Colonic mucosa (tissue), 4 donors: ENCODE measurements at regions not wholly inside any gene's neighbourhood (a gene's known extent, or its start where the extent isn't known, plus 50 kb on each side); places are given as distances from the start of the nearest gene placed in this dataset.

Experiments
- DNase-seq: peaks from one replicate; pipeline ENCODE4 v3.0.0-alpha.2; 2020
- H3K27ac ChIP-seq: fragments of 200-600 bp; one replicate; pipeline ENCODE4 v1.8.0; 2021
- H3K27me3 ChIP-seq: fragments of 200-600 bp; one replicate; pipeline ENCODE4 v1.8.0; 2021
- H3K36me3 ChIP-seq: fragments of 200-600 bp; one replicate; pipeline ENCODE4 v1.8.0; 2021
- H3K4me1 ChIP-seq: fragments of 200-600 bp; one replicate; pipeline ENCODE4 v1.8.0; 2021; ENCODE audit warnings: mild to moderate bottlenecking
- H3K4me3 ChIP-seq: fragments of 200-600 bp; one replicate; pipeline ENCODE4 v1.8.0; 2021
- H3K9ac ChIP-seq, 2 donors: one replicate each; pipeline ENCODE4 v1.7.0; 2013; ENCODE audit warnings: control low read depth in 2 of 2, low read depth in 2 of 2, low read length in 2 of 2
- H3K9me3 ChIP-seq: fragments of 200-600 bp; one replicate; pipeline ENCODE4 v1.8.0; 2021
- CTCF ChIP-seq: fragments of 200-600 bp; IDR thresholded peaks from one replicate; pipeline ENCODE4 v1.8.0; 2022; ENCODE audit warnings: antibody characterized with exemption, mild to moderate bottlenecking
- intact Hi-C: fragments of 100-400 bp; cut with DNase I; formaldehyde crosslinking; loops from one replicate; pipeline ENCODE4 v1.14.1; 2022
- donor health status: healthy.
- donor health status: DM: no; HTN: no; CAD: no.
- donor health status: DM: no; HTN: no; CAD: no.

- no peak for TF ChIP-seq CTCF
- intact Hi-C loops, result no loop called here
- H3K4me1 ChIP-seq, result no peaks in the 10 kb centered on the region
Observed at GRCh38 chr5:62041156-62041756, 264.8 kb upstream of the KIF2A start.

GRCh38 chr5:62042007-62042406 lies 264.0 kb upstream of the KIF2A start:
- intact Hi-C loops, result no loop called here
- no peaks in the 10 kb centered on the region for H3K27me3 ChIP-seq
- no peak for TF ChIP-seq CTCF
- no peaks in the 10 kb centered on the region for H3K9me3 ChIP-seq
- DNase-seq, result no peak
- no peak overlapping the region for H3K27ac ChIP-seq
- H3K4me1 ChIP-seq, result no peaks in the 10 kb centered on the region
- H3K9ac ChIP-seq, result no peak overlapping the region
- no peaks in the 10 kb centered on the region for H3K36me3 ChIP-seq
- H3K4me3 ChIP-seq, result no peak overlapping the region

More at GRCh38 chr5:62041156-62041756, 264.8 kb upstream of the KIF2A start:
- H3K36me3 ChIP-seq, result no peaks in the 10 kb centered on the region
- no peaks in the 10 kb centered on the region for H3K27me3 ChIP-seq
- H3K4me3 ChIP-seq, result no peak overlapping the region
- no peaks in the 10 kb centered on the region for H3K9me3 ChIP-seq
- no peak overlapping the region for H3K27ac ChIP-seq
- H3K9ac ChIP-seq, result no peak overlapping the region
- no peak for DNase-seq

GRCh38 chr5:62043289-62044280 lies 262.4 kb upstream of the KIF2A start:
- DNase-seq, result no peak
- TF ChIP-seq CTCF, result no peak
- Histone ChIP-seq H3K27me3 (no peaks in the 10 kb centered on the region), H3K9me3 (no peaks in the 10 kb centered on the region), H3K36me3 (no peaks in the 10 kb centered on the region), H3K27ac (no peak overlapping the region), H3K4me3 (no peak overlapping the region), H3K4me1 (no peaks in the 10 kb centered on the region), H3K9ac (no peak overlapping the region)
- intact Hi-C loops, result no loop called here

GRCh38 chr5:62044989-62045388 lies 261.0 kb upstream of the KIF2A start:
- Histone ChIP-seq H3K9ac (no peak overlapping the region), H3K36me3 (no peaks in the 10 kb centered on the region), H3K4me3 (no peak overlapping the region), H3K9me3 (no peaks in the 10 kb centered on the region), H3K27ac (no peak overlapping the region), H3K27me3 (no peaks in the 10 kb centered on the region), H3K4me1 (no peaks in the 10 kb centered on the region)
- intact Hi-C loops, result no loop called here
- TF ChIP-seq CTCF, result no peak
- no peak for DNase-seq

GRCh38 chr5:62046191-62046590 lies 259.8 kb upstream of the KIF2A start:
- Histone ChIP-seq H3K4me1 (no peaks in the 10 kb centered on the region), H3K27ac (no peak overlapping the region), H3K9me3 (no peaks in the 10 kb centered on the region), H3K4me3 (no peak overlapping the region), H3K9ac (no peak overlapping the region), H3K36me3 (no peaks in the 10 kb centered on the region), H3K27me3 (no peaks in the 10 kb centered on the region)
- no peak for TF ChIP-seq CTCF
- DNase-seq, result no peak
- intact Hi-C loops, result no loop called here
